GM19463 (cell line): ENCODE measurements at regions not wholly inside any gene's neighbourhood (a gene's known extent, or its start where the extent isn't known, plus 50 kb on each side); places are given as distances from the start of the nearest gene placed in this dataset.
"Not testable (repeated sequence)": the region's sequence is repeated elsewhere in the genome, so short reads cannot be mapped to it uniquely, and the experiment has no call there.

Experiments
- ATAC-seq: cut with Tn5 transposase; IDR thresholded peaks from one replicate; pipeline ENCODE4 v1.9.1; 2021; ENCODE audit warnings: mild to moderate bottlenecking, moderate library complexity; ENCODE audit not compliant: unreplicated experiment

DNA sequence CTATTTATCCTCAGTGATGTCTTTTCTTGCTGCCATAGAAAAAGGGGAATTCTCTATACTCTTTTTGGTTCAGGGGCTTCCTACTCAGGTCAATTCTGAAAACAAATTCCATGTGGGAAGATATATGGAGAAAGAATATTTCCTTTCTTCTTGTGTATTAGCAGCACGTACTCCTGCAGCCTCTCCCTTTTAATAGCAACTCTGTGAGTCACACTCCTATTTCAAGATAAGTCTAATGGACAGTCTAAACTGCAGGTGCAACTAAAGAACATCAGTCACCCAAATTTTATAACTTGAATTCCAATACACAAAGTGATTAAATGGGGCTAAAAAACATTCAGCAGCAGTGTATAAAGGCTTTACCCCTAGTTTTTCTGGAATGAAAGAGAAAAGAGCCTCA is 942.2 kb downstream of the CNTNAP5 start:
- no peak for ATAC-seq

DNA sequence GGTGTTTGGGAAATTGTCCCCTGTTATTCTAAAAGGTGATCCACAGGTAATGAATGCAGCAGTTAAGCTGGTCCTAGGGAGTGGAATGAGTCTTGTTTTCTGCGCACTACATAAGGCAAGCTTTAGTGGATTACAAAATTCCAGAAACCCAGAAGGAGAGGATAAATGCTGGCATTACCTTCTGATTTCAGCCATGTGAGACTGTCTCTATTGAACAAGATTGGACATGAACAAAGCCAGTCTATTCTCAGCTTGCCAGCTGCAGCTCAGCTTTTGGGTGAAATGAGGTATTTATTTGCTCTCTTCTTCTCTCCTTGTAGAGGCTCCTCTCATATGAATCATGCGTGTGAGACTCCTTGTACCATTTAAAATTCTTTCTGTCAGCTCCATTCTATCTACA is 944.9 kb downstream of the CNTNAP5 start:
- no peak for ATAC-seq

DNA sequence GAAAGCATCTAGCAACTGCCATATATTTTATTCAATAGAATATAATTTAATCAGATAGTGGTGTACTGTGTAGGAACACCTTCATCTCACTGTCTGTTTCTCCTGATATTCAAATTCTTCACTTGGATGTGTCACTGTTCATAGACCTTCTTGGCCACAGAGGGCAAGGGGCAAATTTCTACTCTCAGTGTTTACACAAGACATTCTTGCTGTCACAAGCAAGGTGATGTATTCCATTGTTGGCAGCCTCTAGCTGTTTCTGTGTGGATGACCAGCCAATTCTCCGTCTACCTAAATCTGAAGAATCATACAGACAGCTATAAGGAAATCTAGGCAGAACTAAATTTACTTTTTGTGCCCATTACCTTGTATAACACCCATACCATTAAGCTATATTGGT is 948.3 kb downstream of the CNTNAP5 start:
- ATAC-seq: no peak

GRCh38 chr2:124975224-124975623 is 950.1 kb downstream of the CNTNAP5 start:
- no peak for ATAC-seq

DNA sequence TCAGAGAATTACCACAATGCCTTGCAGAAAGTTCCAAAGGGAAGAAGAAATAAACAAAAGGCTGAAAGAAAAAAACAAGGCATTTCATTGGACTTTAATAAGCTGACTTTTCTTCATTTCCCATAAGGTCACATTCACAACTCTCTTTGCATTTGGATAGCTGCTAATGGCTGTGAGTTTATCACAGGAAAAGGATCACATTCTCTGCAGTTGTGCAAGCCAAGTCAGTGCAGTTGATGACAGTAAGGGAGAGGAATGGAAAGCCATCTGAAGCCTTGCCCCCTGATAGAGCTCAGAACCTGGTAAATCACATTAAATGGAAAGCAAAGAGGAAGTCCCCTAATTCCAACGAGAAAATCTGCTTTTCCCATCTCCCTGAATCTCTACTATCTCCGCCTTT is 950.6 kb downstream of the CNTNAP5 start:
- ATAC-seq: no peak

GRCh38 chr2:124978597-124978996 is 953.5 kb downstream of the CNTNAP5 start:
- no peak for ATAC-seq

GRCh38 chr2:124983595-124983994 is 958.5 kb downstream of the CNTNAP5 start:
- no peak for ATAC-seq

DNA sequence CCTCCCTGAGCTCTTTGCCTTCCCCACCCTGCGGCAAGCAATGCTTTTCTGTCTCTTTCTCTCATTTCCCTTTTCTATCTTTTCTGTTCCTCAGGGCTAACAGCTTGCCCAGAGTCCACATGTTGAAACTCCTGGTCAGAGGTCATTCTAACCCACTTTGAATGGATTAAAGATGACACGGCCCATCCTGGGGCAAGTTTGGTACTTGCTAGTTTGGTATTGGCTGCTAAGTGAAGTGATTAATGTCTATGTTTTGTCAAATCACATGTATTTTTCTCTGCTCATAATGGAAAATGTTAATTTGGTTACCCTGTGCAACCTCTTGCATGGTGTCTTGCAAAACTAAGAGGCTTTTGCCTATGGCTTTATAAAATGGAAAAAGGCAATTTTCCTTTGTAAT is 960.2 kb downstream of the CNTNAP5 start:
- no peak for ATAC-seq

- no peak for ATAC-seq
These were observed 961.0 kb downstream of the CNTNAP5 start for GRCh38 chr2:124986136-124986535.

DNA sequence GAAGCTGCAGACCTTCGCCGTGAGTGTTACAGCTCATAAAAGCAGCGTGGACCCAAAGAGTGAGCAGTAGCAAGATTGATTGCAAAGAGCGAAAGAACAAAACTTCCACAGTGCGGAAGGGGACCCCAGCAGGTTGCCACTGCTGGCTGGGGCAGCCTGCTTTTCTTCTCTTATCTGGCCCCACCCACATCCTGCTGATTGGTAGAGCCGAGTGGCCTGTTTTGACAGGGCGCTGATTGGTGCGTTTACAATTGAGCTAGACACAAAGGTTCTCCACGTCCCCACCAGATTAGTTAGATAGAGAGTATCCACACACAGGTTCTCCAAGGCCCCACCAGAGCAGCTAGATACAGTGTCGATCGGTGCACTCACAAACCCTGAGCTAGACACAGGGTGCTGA is 961.8 kb downstream of the CNTNAP5 start:
- ATAC-seq: not testable (repeated sequence)

DNA sequence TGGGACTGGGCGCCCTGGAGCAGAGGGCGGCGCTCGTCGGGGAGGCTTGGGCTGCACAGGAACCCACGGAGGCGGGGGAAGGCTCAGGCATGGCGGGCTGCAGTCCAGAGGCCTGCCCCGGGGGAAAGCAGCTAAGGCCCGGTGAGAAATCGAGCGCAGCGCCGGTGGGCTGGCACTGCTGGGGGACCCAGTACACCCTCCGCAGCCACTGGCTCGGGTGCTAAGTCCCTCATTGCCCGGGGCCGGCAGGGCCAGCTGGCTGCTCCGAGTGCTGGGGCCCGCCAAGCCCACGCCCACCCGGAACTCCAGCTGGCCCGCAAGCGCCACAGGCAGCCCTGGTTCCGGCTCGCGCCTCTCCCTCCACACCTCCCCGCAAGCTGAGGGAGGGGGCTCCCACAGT is 962.3 kb downstream of the CNTNAP5 start:
- not testable (repeated sequence) for ATAC-seq

DNA sequence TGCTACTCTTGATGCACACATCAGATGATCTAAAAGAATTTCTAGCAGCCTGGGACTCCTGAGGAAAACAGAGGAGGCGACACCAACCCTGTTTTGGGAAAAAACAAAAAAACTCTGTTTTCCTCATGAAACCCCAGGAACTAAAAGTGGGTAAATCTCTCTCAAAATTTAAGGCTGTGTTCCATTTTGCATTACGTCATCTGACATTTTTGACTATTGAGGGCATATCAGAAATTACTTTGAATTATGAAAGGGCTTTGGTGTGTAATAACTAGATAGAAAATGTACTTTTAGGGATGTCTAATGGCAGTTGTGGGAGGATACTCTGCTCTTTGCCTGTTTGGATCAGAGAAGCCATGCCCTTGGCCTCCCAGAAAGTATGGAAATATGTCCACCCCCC is 963.0 kb downstream of the CNTNAP5 start:
- ATAC-seq: no peak

DNA sequence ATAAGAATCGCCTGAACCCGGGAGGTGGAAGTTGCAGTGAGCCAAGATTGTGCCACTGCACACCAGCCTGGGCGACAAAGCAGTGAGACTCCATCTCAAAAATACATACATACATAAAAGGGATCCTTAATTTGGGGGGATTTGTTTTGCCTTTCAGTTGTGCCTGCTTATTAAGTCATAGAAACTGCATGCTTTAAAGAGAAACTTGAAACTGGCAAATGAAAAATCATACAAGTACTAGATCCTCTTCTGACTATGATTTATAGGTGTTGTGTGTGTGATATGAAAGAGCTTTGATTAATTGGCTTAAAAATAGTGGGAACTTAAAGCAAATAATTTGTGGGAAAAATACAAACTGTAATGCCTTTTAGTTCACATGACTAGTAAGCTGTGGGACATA is 963.7 kb downstream of the CNTNAP5 start:
- no peak for ATAC-seq

GRCh38 chr2:124993809-124994208 is 968.7 kb downstream of the CNTNAP5 start:
- ATAC-seq: no peak

GRCh38 chr2:124995185-124995912 is 970.3 kb downstream of the CNTNAP5 start:
- ATAC-seq: no peak

DNA sequence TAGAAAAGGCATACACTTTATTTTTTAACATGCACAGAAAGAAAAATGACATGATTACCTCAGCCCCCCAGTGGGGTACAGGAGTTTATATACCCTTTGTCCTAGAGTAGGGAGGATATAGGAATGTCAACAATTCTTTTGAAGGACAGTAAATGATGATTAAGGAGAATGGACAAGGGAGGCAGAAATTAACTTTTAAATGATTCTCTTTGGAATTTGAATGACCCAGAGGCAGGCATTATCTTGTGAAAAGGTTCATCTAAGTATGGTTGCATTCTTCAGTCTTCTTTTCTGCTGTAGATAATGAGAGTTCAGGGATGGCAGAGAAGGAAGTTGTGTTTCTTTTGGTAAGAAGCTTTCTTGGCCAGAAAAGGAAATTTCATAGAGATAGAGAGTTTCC is 971.3 kb downstream of the CNTNAP5 start:
- ATAC-seq: no peak

GRCh38 chr2:124999906-125000305 is 974.8 kb downstream of the CNTNAP5 start:
- ATAC-seq: no peak

GRCh38 chr2:125004106-125004800 is 979.2 kb downstream of the CNTNAP5 start:
- ATAC-seq: no peak

DNA sequence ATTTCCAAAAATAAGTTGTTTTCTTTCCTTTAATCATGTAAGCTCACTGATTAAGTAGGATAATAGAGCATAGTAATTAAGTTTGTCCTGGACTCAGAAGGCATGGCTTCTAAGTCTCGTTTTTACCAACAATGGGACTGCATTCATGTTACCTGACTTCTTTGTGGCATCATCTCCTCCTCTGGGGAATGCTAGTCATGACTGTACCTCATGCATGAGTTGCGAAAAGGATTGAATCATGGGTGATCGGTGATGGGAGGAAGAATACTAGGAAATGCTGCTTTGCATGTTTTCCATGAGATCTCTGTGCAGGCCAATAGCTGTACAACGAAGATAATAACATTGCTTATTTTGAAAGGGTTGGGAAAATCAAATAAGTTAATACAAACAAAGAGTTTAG is 981.6 kb downstream of the CNTNAP5 start:
- no peak for ATAC-seq

- not testable (repeated sequence) for ATAC-seq
These were observed 1003.6 kb downstream of the CNTNAP5 start for GRCh38 chr2:125028721-125029120.

- ATAC-seq: no peak
These were observed 1008.8 kb downstream of the CNTNAP5 start for GRCh38 chr2:125033871-125034270.

- no peak for ATAC-seq
These were observed 1012.1 kb downstream of the CNTNAP5 start for GRCh38 chr2:125037135-125037653.
